ENCODE measurements at regions not wholly inside any gene's neighbourhood (a gene's known extent, or its start where the extent isn't known, plus 50 kb on each side); places are given as distances from the start of the nearest gene placed in this dataset.

DNA sequence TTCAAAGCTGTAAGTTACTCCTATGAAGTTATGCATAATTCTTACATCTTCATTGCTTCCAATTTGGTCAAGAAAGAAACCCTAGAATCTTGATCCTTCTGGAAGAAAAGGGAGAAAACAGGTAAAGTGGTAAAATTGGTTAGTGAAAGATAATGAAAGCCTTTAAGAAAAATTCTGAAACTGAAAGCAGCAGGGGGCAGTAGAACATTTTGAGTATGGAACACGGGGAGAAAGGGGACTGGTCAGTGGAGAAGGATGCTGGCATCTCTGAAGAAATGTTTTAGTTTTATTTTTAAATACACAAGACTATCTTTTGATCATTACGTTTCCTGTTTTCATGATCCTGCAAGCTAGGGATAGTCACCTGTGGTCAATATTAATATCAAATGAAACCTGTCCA is 54.3 kb downstream of the SLIT2 start:
- TF ChIP-seq POLR2A (IDR thresholded peaks at IDR 0.05), result no peak
- TF ChIP-seq, protein P1, sequence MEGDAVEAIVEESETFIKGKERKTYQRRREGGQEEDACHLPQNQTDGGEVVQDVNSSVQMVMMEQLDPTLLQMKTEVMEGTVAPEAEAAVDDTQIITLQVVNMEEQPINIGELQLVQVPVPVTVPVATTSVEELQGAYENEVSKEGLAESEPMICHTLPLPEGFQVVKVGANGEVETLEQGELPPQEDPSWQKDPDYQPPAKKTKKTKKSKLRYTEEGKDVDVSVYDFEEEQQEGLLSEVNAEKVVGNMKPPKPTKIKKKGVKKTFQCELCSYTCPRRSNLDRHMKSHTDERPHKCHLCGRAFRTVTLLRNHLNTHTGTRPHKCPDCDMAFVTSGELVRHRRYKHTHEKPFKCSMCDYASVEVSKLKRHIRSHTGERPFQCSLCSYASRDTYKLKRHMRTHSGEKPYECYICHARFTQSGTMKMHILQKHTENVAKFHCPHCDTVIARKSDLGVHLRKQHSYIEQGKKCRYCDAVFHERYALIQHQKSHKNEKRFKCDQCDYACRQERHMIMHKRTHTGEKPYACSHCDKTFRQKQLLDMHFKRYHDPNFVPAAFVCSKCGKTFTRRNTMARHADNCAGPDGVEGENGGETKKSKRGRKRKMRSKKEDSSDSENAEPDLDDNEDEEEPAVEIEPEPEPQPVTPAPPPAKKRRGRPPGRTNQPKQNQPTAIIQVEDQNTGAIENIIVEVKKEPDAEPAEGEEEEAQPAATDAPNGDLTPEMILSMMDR (IDR thresholded peaks at IDR 0.05), result peak in 3 of 6 experiments; percentile 21 to 25 (median 23)
